GM10266 (cell line): ENCODE measurements at regions not wholly inside any gene's neighbourhood (a gene's known extent, or its start where the extent isn't known, plus 50 kb on each side); places are given as distances from the start of the nearest gene placed in this dataset.

Experiments
- DNase-seq: peaks from one replicate; pipeline ENCODE4 v3.0.0; 2012; ENCODE audit errors: extremely low spot score
- CTCF ChIP-seq: IDR thresholded peaks from 2 replicates; pipeline ENCODE4 v1.5.1; 2012; ENCODE audit warnings: mild to moderate bottlenecking, low read depth; ENCODE audit not compliant: control insufficient read depth, insufficient read depth; ENCODE audit errors: missing control alignments

- DNase-seq: no peak
Observed at GRCh38 chr18:24793742-24794141, 333.3 kb downstream of the HRH4 start.

GRCh38 chr18:24795129-24795528, 334.7 kb downstream of the HRH4 start:
- DNase-seq: no peak
- TF ChIP-seq CTCF: no peak

More at GRCh38 chr18:24793742-24794141, 333.3 kb downstream of the HRH4 start:
- no peak for TF ChIP-seq CTCF

GRCh38 chr18:24797981-24798380, 337.5 kb downstream of the HRH4 start:
- TF ChIP-seq CTCF: no peak
- DNase-seq: no peak

GRCh38 chr18:24799176-24799575, 338.7 kb downstream of the HRH4 start:
- no peak for DNase-seq
- no peak for TF ChIP-seq CTCF

GRCh38 chr18:24799720-24800119, 339.3 kb downstream of the HRH4 start:
- DNase-seq: no peak
- TF ChIP-seq CTCF: no peak

GRCh38 chr18:24801001-24801400, 340.6 kb downstream of the HRH4 start:
- DNase-seq: no peak
- TF ChIP-seq CTCF: no peak

- DNase-seq: no peak
- TF ChIP-seq CTCF: no peak
Observed at GRCh38 chr18:24802456-24802855, 342.0 kb downstream of the HRH4 start.
